ENCODE measurements at regions not wholly inside any gene's neighbourhood (a gene's known extent, or its start where the extent isn't known, plus 50 kb on each side); places are given as distances from the start of the nearest gene placed in this dataset.

DNA sequence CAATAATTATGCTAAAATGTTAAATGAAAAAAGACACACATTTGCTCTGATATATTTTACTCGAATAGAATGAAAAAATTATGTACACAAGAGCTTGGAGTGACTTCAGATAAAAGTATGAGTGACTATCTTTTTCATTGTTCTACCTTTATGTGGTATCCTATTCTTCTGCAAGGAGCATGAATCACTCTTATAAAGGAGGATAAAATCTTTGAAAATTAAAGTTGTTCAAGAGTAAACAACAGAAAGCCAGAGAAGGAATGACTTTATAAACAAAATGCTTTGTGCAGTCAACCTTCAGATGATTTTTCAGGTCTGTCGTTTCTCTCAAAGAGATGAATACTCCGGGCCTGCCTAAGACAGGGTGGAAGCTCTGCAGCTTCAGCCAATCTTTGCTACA, 215.3 kb downstream of the FOXA2 start:
- ChIA-PET POLR2A (no interaction called here), CTCF (no interaction called here)
- DNase-seq (ENCODE audit: low read depth, low spot score) = no peak
- TF ChIP-seq, protein P1, sequence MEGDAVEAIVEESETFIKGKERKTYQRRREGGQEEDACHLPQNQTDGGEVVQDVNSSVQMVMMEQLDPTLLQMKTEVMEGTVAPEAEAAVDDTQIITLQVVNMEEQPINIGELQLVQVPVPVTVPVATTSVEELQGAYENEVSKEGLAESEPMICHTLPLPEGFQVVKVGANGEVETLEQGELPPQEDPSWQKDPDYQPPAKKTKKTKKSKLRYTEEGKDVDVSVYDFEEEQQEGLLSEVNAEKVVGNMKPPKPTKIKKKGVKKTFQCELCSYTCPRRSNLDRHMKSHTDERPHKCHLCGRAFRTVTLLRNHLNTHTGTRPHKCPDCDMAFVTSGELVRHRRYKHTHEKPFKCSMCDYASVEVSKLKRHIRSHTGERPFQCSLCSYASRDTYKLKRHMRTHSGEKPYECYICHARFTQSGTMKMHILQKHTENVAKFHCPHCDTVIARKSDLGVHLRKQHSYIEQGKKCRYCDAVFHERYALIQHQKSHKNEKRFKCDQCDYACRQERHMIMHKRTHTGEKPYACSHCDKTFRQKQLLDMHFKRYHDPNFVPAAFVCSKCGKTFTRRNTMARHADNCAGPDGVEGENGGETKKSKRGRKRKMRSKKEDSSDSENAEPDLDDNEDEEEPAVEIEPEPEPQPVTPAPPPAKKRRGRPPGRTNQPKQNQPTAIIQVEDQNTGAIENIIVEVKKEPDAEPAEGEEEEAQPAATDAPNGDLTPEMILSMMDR (IDR thresholded peaks at IDR 0.05; ENCODE audit: low read depth, low read length) = no peak
- H3K27me3 ChIP-seq (ENCODE audit: control insufficient read depth, insufficient read depth, low read length) = no peaks in the 10 kb centered on the region
- no peak overlapping the region for H3K27ac ChIP-seq (ENCODE audit: low read depth, low read length)
- H3K4me3 ChIP-seq (ENCODE audit: low read depth, low read length) = no peak overlapping the region
- no peaks in the 10 kb centered on the region for H3K9me3 ChIP-seq (ENCODE audit: control insufficient read depth, insufficient read depth, low read length)

DNA sequence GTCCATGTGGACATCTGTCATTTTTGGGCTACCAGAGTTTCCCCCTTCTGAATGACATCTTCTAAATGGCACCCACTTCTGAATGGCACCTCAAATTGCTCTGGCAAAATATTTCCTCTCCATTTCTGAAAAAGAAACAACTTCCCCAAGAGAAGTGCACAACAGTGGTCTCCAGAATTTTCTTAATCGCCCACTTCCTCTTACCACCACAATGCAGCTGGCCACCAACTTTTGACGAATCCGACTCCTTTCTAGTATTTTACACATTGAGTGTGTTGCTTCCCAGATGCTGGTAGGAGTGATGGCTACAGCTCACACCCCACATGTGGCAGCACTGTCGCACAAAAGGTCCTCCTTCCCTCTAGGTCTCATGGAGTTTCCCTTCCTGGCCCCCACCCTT, 216.1 kb downstream of the FOXA2 start:
- DNase-seq (ENCODE audit: low read depth, low spot score) = no peak
- no peak overlapping the region for H3K27ac ChIP-seq (ENCODE audit: low read depth, low read length)
- ChIA-PET POLR2A (no interaction called here), CTCF (no interaction called here)
- H3K4me3 ChIP-seq (ENCODE audit: low read depth, low read length) = no peak overlapping the region
- no peaks in the 10 kb centered on the region for H3K9me3 ChIP-seq (ENCODE audit: control insufficient read depth, insufficient read depth, low read length)
- no peaks in the 10 kb centered on the region for H3K27me3 ChIP-seq (ENCODE audit: control insufficient read depth, insufficient read depth, low read length)
- TF ChIP-seq, protein P1 (IDR thresholded peaks at IDR 0.05; ENCODE audit: low read depth, low read length) = no peak

GRCh38 chr20:22366631-22367030, 217.7 kb downstream of the FOXA2 start:
- ChIA-PET POLR2A (no interaction called here), CTCF (no interaction called here)
- no peak overlapping the region for H3K4me3 ChIP-seq (ENCODE audit: low read depth, low read length)
- no peak overlapping the region for H3K27ac ChIP-seq (ENCODE audit: low read depth, low read length)
- H3K9me3 ChIP-seq (ENCODE audit: control insufficient read depth, insufficient read depth, low read length) = no peaks in the 10 kb centered on the region
- TF ChIP-seq, protein P1 (IDR thresholded peaks at IDR 0.05; ENCODE audit: low read depth, low read length) = no peak
- DNase-seq (ENCODE audit: low read depth, low spot score) = no peak
- H3K27me3 ChIP-seq (ENCODE audit: control insufficient read depth, insufficient read depth, low read length) = no peaks in the 10 kb centered on the region

DNA sequence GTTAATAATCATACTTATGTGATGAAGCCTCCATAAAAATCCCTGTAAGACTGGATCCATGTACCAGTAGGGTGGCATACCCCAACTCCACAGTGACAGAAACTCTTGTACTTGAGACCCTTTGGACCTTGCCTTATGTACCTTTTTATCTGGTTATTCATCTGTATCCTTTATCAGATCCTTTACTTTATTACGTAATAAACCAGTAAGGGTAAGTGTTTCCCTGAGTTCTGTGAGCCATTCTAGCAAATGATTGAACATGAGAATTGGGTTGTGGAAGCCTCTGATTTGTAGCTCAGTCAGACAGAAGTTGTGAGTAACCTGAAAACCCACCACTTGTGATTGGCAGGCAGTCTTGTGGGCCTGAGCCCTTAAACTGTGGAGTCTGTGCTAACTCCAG, 229.7 kb downstream of the FOXA2 start:
- no peaks in the 10 kb centered on the region for H3K9me3 ChIP-seq (ENCODE audit: control insufficient read depth, insufficient read depth, low read length)
- no peaks in the 10 kb centered on the region for H3K27me3 ChIP-seq (ENCODE audit: control insufficient read depth, insufficient read depth, low read length)
- no peak overlapping the region for H3K4me3 ChIP-seq (ENCODE audit: low read depth, low read length)
- TF ChIP-seq, protein P1 (IDR thresholded peaks at IDR 0.05; ENCODE audit: low read depth, low read length) = no peak
- no peak for DNase-seq (ENCODE audit: low read depth, low spot score)
- H3K27ac ChIP-seq (ENCODE audit: low read depth, low read length) = no peak overlapping the region
- POLR2A ChIA-PET = no interaction called here
- CTCF ChIA-PET = no interaction called here

GRCh38 chr20:22353586-22353985, 230.8 kb downstream of the FOXA2 start:
- no peak overlapping the region for H3K27ac ChIP-seq (ENCODE audit: low read depth, low read length)
- ChIA-PET POLR2A (no interaction called here), CTCF (no interaction called here)
- no peak overlapping the region for H3K4me3 ChIP-seq (ENCODE audit: low read depth, low read length)
- no peak for DNase-seq (ENCODE audit: low read depth, low spot score)
- TF ChIP-seq, protein P1 (IDR thresholded peaks at IDR 0.05; ENCODE audit: low read depth, low read length) = no peak
- H3K27me3 ChIP-seq (ENCODE audit: control insufficient read depth, insufficient read depth, low read length) = no peaks in the 10 kb centered on the region
- no peaks in the 10 kb centered on the region for H3K9me3 ChIP-seq (ENCODE audit: control insufficient read depth, insufficient read depth, low read length)
